ENCODE measurements at regions not wholly inside any gene's neighbourhood (a gene's known extent, or its start where the extent isn't known, plus 50 kb on each side); places are given as distances from the start of the nearest gene placed in this dataset.

- H3K36me3 Mint-ChIP-seq (ENCODE audit: unreplicated experiment): no peaks in the 10 kb centered on the region
- H3K4me1 Mint-ChIP-seq (ENCODE audit: low read depth, unreplicated experiment): no peaks in the 10 kb centered on the region
- no peaks in the 10 kb centered on the region for H3K9me3 Mint-ChIP-seq (ENCODE audit: unreplicated experiment)
- H3K27me3 Mint-ChIP-seq (ENCODE audit: unreplicated experiment): no peaks in the 10 kb centered on the region
- H3K27ac Mint-ChIP-seq (ENCODE audit: unreplicated experiment): no peak overlapping the region
- H3K4me3 Mint-ChIP-seq (ENCODE audit: unreplicated experiment): no peak overlapping the region
- DNase-seq: no peak
- no peak for TF ChIP-seq CTCF (IDR thresholded peaks at IDR 0.05; ENCODE audit: partially characterized antibody, unreplicated experiment)
Observed at GRCh38 chr18:43719267-43719795, 442.0 kb upstream of the SYT4 start.

- H3K4me3 Mint-ChIP-seq (ENCODE audit: unreplicated experiment): no peak overlapping the region
- H3K9me3 Mint-ChIP-seq (ENCODE audit: unreplicated experiment): no peaks in the 10 kb centered on the region
- no peak for DNase-seq
- H3K27me3 Mint-ChIP-seq (ENCODE audit: unreplicated experiment): no peaks in the 10 kb centered on the region
- H3K4me1 Mint-ChIP-seq (ENCODE audit: low read depth, unreplicated experiment): no peaks in the 10 kb centered on the region
- H3K27ac Mint-ChIP-seq (ENCODE audit: unreplicated experiment): no peak overlapping the region
- no peak for TF ChIP-seq CTCF (IDR thresholded peaks at IDR 0.05; ENCODE audit: partially characterized antibody, unreplicated experiment)
- H3K36me3 Mint-ChIP-seq (ENCODE audit: unreplicated experiment): no peaks in the 10 kb centered on the region
Observed at GRCh38 chr18:43720041-43720440, 442.8 kb upstream of the SYT4 start.

- Mint-ChIP-seq H3K9me3 (ENCODE audit: unreplicated experiment) (no peaks in the 10 kb centered on the region), H3K27me3 (ENCODE audit: unreplicated experiment) (peaks cover 1% of the 10 kb centered on the region), H3K4me1 (ENCODE audit: low read depth, unreplicated experiment) (no peaks in the 10 kb centered on the region), H3K27ac (ENCODE audit: unreplicated experiment) (no peak overlapping the region), H3K36me3 (ENCODE audit: unreplicated experiment) (no peaks in the 10 kb centered on the region), H3K4me3 (ENCODE audit: unreplicated experiment) (no peak overlapping the region)
- no peak for TF ChIP-seq CTCF (IDR thresholded peaks at IDR 0.05; ENCODE audit: partially characterized antibody, unreplicated experiment)
- DNase-seq: no peak
Observed at GRCh38 chr18:43735570-43735969, 458.3 kb upstream of the SYT4 start.

GRCh38 chr18:43744960-43745745 lies 467.9 kb upstream of the SYT4 start:
- H3K27me3 Mint-ChIP-seq (ENCODE audit: unreplicated experiment): no peaks in the 10 kb centered on the region
- DNase-seq: no peak
- H3K4me3 Mint-ChIP-seq (ENCODE audit: unreplicated experiment): no peak overlapping the region
- no peaks in the 10 kb centered on the region for H3K4me1 Mint-ChIP-seq (ENCODE audit: low read depth, unreplicated experiment)
- no peak overlapping the region for H3K27ac Mint-ChIP-seq (ENCODE audit: unreplicated experiment)
- no peak for TF ChIP-seq CTCF (IDR thresholded peaks at IDR 0.05; ENCODE audit: partially characterized antibody, unreplicated experiment)
- H3K36me3 Mint-ChIP-seq (ENCODE audit: unreplicated experiment): peaks cover 9% of the 10 kb centered on the region
- H3K9me3 Mint-ChIP-seq (ENCODE audit: unreplicated experiment): peaks cover 5% of the 10 kb centered on the region

- Mint-ChIP-seq H3K27ac (ENCODE audit: unreplicated experiment) (no peak overlapping the region), H3K4me3 (ENCODE audit: unreplicated experiment) (no peak overlapping the region), H3K4me1 (ENCODE audit: low read depth, unreplicated experiment) (no peaks in the 10 kb centered on the region), H3K9me3 (ENCODE audit: unreplicated experiment) (no peaks in the 10 kb centered on the region), H3K27me3 (ENCODE audit: unreplicated experiment) (no peaks in the 10 kb centered on the region), H3K36me3 (ENCODE audit: unreplicated experiment) (no peaks in the 10 kb centered on the region)
- DNase-seq: no peak
- TF ChIP-seq CTCF (IDR thresholded peaks at IDR 0.05; ENCODE audit: partially characterized antibody, unreplicated experiment): no peak
Observed at GRCh38 chr18:43751203-43751602, 473.9 kb upstream of the SYT4 start.

All from glutamatergic neuron (in vitro differentiated cells).